Smooth muscle cell (in vitro differentiated cells): ENCODE measurements at regions not wholly inside any gene's neighbourhood (a gene's known extent, or its start where the extent isn't known, plus 50 kb on each side); places are given as distances from the start of the nearest gene placed in this dataset.

ENCODE experiments used
- DNase-seq: peaks from one replicate; lab custom pipeline; 2025; ENCODE audit not compliant: unreplicated experiment; lab: John Stamatoyannopoulos, UW
- H2AFZ ChIP-seq: fragments of 200-600 bp; sonication (generic); 2 replicates; pipeline ENCODE4 v1.6.0; 2016; ENCODE audit warnings: antibody characterized with exemption, low read depth, mild to moderate bottlenecking
- H3F3A ChIP-seq: fragments of 200-600 bp; sonication (generic); 2 replicates; pipeline ENCODE4 v1.6.0; 2017; ENCODE audit warnings: antibody characterized with exemption, low read depth
- H3K27ac ChIP-seq: fragments of 200-600 bp; sonication (generic); 2 replicates; pipeline ENCODE4 v1.5.1; 2016; ENCODE audit warnings: low read depth, mild to moderate bottlenecking
- H3K27me3 ChIP-seq: fragments of 200-600 bp; sonication (generic); 2 replicates; pipeline ENCODE4 v1.6.1; 2016; ENCODE audit warnings: low read depth, mild to moderate bottlenecking
- H3K36me3 ChIP-seq: fragments of 200-600 bp; sonication (generic); 2 replicates; pipeline ENCODE4 v1.5.1; 2016; ENCODE audit warnings: low read depth
- H3K4me1 ChIP-seq: fragments of 200-600 bp; sonication (generic); 2 replicates; pipeline ENCODE4 v1.5.1; 2016; ENCODE audit warnings: low read depth
- H3K4me2 ChIP-seq: fragments of 200-600 bp; sonication (generic); 2 replicates; pipeline ENCODE4 v1.6.0; 2016; ENCODE audit warnings: mild to moderate bottlenecking
- H3K4me3 ChIP-seq: fragments of 200-600 bp; sonication (generic); 2 replicates; pipeline ENCODE4 v1.5.1; 2016; ENCODE audit warnings: mild to moderate bottlenecking
- H3K79me2 ChIP-seq: fragments of 200-600 bp; sonication (generic); 2 replicates; pipeline ENCODE4 v1.6.0; 2016; ENCODE audit warnings: low read depth, mild to moderate bottlenecking
- H3K9ac ChIP-seq: fragments of 200-600 bp; sonication (generic); 2 replicates; pipeline ENCODE4 v1.6.0; 2016; ENCODE audit warnings: low read depth
- H3K9me3 ChIP-seq: fragments of 200-600 bp; sonication (generic); replicated peaks from 2 replicates; pipeline ENCODE4 v1.5.1; 2016; ENCODE audit warnings: low read depth
- H4K20me1 ChIP-seq: fragments of 200-600 bp; sonication (generic); 2 replicates; pipeline ENCODE4 v1.6.0; 2016; ENCODE audit warnings: low read depth
- CTCF ChIP-seq: fragments of 200-600 bp; sonication (generic); IDR thresholded peaks from 2 replicates; pipeline ENCODE4 v1.5.1; 2017; ENCODE audit warnings: borderline replicate concordance, mild to moderate bottlenecking, antibody characterized with exemption; ENCODE audit not compliant: insufficient read depth, poor library complexity, severe bottlenecking
- WGBS: methylation state at CpG from one replicate; pipeline ENCODE4 v1.1.7; 2016; ENCODE audit warnings: low lambda C conversion rate; 5-methylcytosine and 5-hydroxymethylcytosine counted together

DNA sequence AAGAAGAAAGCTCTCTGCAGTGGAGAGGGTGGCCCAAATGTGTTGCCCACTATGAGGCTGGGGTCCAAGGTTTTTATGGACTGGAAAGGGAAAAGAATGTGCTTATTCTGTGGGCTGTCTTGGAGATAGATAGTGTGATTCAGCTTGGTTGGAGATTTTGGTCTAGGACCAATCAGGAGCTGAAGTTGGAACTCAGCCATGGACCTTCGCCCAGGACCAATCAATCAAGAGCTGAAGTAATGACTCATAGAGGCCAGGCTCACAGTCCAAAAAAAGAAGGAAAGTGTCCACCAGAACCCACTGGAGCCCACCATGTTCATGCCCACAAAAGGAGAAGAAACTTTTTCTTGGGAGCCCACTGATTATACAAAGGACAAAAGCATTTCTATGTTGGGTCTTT lies 369.5 kb downstream of the UBE2NL start:
- DNase-seq: no peak
- Histone ChIP-seq H3K9me3 (peaks cover 7% of the 10 kb centered on the region), H3K4me1 (no peaks in the 10 kb centered on the region), H3F3A (no peaks in the 10 kb centered on the region), H4K20me1 (no peaks in the 10 kb centered on the region), H3K4me3 (no peak overlapping the region), H3K9ac (no peak overlapping the region), H3K4me2 (no peak overlapping the region), H3K79me2 (no peaks in the 10 kb centered on the region), H3K27me3 (no peaks in the 10 kb centered on the region), H2AFZ (no peak overlapping the region), H3K36me3 (no peaks in the 10 kb centered on the region), H3K27ac (no peak overlapping the region)
- TF ChIP-seq CTCF: no peak
- WGBS: 71% methylated on average over 1 of the region's 1 CpG

GRCh38 chrX:144259054-144259453 lies 375.2 kb downstream of the UBE2NL start:
- no peak overlapping the region for H3K4me3 ChIP-seq
- WGBS: 49% methylated on average over 3 of the region's 3 CpGs
- H2AFZ ChIP-seq: no peak overlapping the region
- H3K36me3 ChIP-seq: no peaks in the 10 kb centered on the region
- no peak for DNase-seq
- no peak overlapping the region for H3K9ac ChIP-seq
- H3K27me3 ChIP-seq: no peaks in the 10 kb centered on the region
- no peak overlapping the region for H3K27ac ChIP-seq
- H3K9me3 ChIP-seq: no peaks in the 10 kb centered on the region
- H4K20me1 ChIP-seq: no peaks in the 10 kb centered on the region
- H3K4me2 ChIP-seq: no peak overlapping the region
- no peaks in the 10 kb centered on the region for H3K79me2 ChIP-seq
- no peak for TF ChIP-seq CTCF
- no peaks in the 10 kb centered on the region for H3K4me1 ChIP-seq
- H3F3A ChIP-seq: no peaks in the 10 kb centered on the region

- TF ChIP-seq CTCF: no peak
Observed at GRCh38 chrX:144265641-144266040, 381.8 kb downstream of the UBE2NL start.

GRCh38 chrX:144275367-144275766 lies 391.5 kb downstream of the UBE2NL start:
- TF ChIP-seq CTCF: no peak
- Histone ChIP-seq H3K79me2 (no peaks in the 10 kb centered on the region), H3K4me2 (no peak overlapping the region), H2AFZ (no peak overlapping the region), H3K27ac (no peak overlapping the region), H3K4me3 (no peak overlapping the region), H4K20me1 (no peaks in the 10 kb centered on the region), H3K9ac (no peak overlapping the region), H3K4me1 (no peaks in the 10 kb centered on the region), H3K36me3 (no peaks in the 10 kb centered on the region), H3K27me3 (no peaks in the 10 kb centered on the region), H3K9me3 (no peaks in the 10 kb centered on the region), H3F3A (no peaks in the 10 kb centered on the region)
- no peak for DNase-seq
- 56% methylated on average over 3 of the region's 3 CpGs for WGBS

More at GRCh38 chrX:144265641-144266040, 381.8 kb downstream of the UBE2NL start:
- Histone ChIP-seq H3K27ac (no peak overlapping the region), H3K27me3 (no peaks in the 10 kb centered on the region), H3K9ac (no peak overlapping the region), H3K36me3 (no peaks in the 10 kb centered on the region), H3K9me3 (no peaks in the 10 kb centered on the region), H3K79me2 (no peaks in the 10 kb centered on the region), H3K4me3 (no peak overlapping the region), H3F3A (no peaks in the 10 kb centered on the region), H4K20me1 (no peaks in the 10 kb centered on the region), H2AFZ (no peak overlapping the region), H3K4me2 (no peak overlapping the region), H3K4me1 (no peaks in the 10 kb centered on the region)
- WGBS: 93% methylated on average over 1 of the region's 1 CpG
- DNase-seq: no peak
